ENCODE measurements at regions not wholly inside any gene's neighbourhood (a gene's known extent, or its start where the extent isn't known, plus 50 kb on each side); places are given as distances from the start of the nearest gene placed in this dataset.

DNA sequence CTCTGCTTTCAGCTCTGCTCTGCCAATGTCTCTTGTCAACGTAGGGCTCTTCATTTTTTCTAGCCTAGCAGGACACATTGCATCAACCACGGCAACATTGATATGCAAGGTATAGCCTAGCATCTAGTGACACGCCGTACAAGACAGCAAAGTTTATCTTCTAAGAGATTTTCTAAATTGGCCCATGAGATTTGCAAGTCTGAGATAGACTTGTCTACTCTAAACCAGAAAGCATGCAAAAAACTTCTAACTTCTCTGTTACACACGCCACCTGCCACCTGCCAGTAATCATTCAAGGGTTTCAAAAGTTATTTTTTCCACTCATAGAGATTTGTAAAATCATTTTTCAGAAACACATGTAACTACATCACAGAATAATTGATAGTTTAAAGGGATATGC, 1265.7 kb downstream of the C4orf33 start:
- no peaks in the 10 kb centered on the region for H3K27me3 Mint-ChIP-seq
- no peaks in the 10 kb centered on the region for H3K27me3 ChIP-seq (ENCODE audit: control insufficient read depth in 1 of 2, insufficient read depth in 2 of 2, low read length in 2 of 2)
- DNase-seq, result no peak
- H3K36me3 ChIP-seq (ENCODE audit: insufficient read depth, low read length), result no peaks in the 10 kb centered on the region
- no peaks in the 10 kb centered on the region for H3K4me1 ChIP-seq (ENCODE audit: insufficient read depth, low read length)
- no peak overlapping the region for H3K27ac ChIP-seq (ENCODE audit: low read depth in 1 of 2, low read length in 2 of 2)
- no peak overlapping the region for H3K4me3 ChIP-seq (ENCODE audit: low read length)
- H3K9me3 Mint-ChIP-seq, result no peaks in the 10 kb centered on the region
- TF ChIP-seq, protein P1, sequence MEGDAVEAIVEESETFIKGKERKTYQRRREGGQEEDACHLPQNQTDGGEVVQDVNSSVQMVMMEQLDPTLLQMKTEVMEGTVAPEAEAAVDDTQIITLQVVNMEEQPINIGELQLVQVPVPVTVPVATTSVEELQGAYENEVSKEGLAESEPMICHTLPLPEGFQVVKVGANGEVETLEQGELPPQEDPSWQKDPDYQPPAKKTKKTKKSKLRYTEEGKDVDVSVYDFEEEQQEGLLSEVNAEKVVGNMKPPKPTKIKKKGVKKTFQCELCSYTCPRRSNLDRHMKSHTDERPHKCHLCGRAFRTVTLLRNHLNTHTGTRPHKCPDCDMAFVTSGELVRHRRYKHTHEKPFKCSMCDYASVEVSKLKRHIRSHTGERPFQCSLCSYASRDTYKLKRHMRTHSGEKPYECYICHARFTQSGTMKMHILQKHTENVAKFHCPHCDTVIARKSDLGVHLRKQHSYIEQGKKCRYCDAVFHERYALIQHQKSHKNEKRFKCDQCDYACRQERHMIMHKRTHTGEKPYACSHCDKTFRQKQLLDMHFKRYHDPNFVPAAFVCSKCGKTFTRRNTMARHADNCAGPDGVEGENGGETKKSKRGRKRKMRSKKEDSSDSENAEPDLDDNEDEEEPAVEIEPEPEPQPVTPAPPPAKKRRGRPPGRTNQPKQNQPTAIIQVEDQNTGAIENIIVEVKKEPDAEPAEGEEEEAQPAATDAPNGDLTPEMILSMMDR (IDR thresholded peaks at IDR 0.05), result no peak
- intact Hi-C loops (cut with DNase I, micrococcal nuclease), result no loop called here
- no peaks in the 10 kb centered on the region for H3K36me3 Mint-ChIP-seq (ENCODE audit: low read depth)
- no peak for ATAC-seq (ENCODE audit: poor library complexity)
- POLR2A ChIA-PET, result no interaction called here
- H3K4me3 Mint-ChIP-seq, result no peak overlapping the region
- CTCF ChIA-PET, result no interaction called here
- H3K27ac Mint-ChIP-seq, result no peak overlapping the region
- no peaks in the 10 kb centered on the region for H3K4me1 Mint-ChIP-seq (ENCODE audit: low read depth)
- H3K9me3 ChIP-seq (ENCODE audit: control insufficient read depth in 1 of 2, insufficient read depth in 1 of 2, low read length in 2 of 2), result no peaks in the 10 kb centered on the region

DNA sequence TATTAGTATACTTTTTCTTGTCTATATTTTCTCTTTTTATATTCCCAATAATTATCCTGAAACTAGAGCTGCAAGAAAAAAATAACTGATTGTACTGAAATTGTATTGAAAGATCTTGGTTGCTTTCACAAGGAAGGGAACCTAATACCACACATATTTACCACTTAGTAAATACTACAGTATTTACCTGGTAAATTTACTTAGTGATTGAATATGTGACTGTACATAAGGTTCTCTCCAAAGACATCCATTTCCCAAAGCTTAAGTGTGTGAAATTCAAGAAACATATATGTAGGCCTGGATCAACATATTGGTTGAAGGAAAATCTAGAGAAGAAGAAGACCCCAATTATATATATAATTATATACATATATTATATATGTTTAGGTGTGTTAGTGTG, 1272.7 kb downstream of the C4orf33 start:
- DNase-seq (no peak), ATAC-seq (ENCODE audit: poor library complexity) (no peak)
- TF ChIP-seq, protein P1 (IDR thresholded peaks at IDR 0.05), result no peak
- Histone ChIP-seq H3K27ac (ENCODE audit: low read depth in 1 of 2, low read length in 2 of 2) (no peak overlapping the region), H3K27me3 (ENCODE audit: control insufficient read depth in 1 of 2, insufficient read depth in 2 of 2, low read length in 2 of 2) (no peaks in the 10 kb centered on the region), H3K4me3 (ENCODE audit: low read length) (no peak overlapping the region), H3K9me3 (ENCODE audit: control insufficient read depth in 1 of 2, insufficient read depth in 1 of 2, low read length in 2 of 2) (peaks cover 0 to 6% of the 10 kb centered on the region in 2 experiments), H3K36me3 (ENCODE audit: insufficient read depth, low read length) (no peaks in the 10 kb centered on the region), H3K4me1 (ENCODE audit: insufficient read depth, low read length) (no peaks in the 10 kb centered on the region)
- ChIA-PET POLR2A (no interaction called here), CTCF (no interaction called here)
- peaks cover 2% of the 10 kb centered on the region for H3K9me3 Mint-ChIP-seq
- H3K27me3 Mint-ChIP-seq, result no peaks in the 10 kb centered on the region
- H3K4me1 Mint-ChIP-seq (ENCODE audit: low read depth), result no peaks in the 10 kb centered on the region
- no peak overlapping the region for H3K4me3 Mint-ChIP-seq
- intact Hi-C loops (cut with DNase I, micrococcal nuclease), result no loop called here
- no peak overlapping the region for H3K27ac Mint-ChIP-seq
- H3K36me3 Mint-ChIP-seq (ENCODE audit: low read depth), result no peaks in the 10 kb centered on the region

DNA sequence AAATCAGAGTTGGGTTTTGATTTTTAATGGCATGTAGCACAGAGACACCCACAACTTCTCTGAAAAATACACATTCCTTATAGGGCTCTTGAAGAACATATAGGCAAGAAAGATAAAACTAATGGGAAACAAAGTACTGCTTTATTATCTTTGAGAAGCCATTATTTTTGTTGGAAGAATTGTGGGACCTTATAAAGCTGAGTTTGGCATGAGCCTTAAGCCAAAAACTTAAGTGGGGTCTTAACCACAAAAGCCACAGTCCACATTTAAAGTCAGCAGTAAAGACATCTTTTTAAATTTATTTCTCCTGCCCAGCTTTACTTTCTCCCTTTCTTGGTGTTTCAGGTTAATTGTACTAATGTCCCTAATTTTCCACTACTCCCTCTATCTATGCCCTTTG, 1297.3 kb downstream of the C4orf33 start:
- Mint-ChIP-seq H3K4me1 (ENCODE audit: low read depth) (no peaks in the 10 kb centered on the region), H3K27me3 (no peaks in the 10 kb centered on the region), H3K4me3 (no peak overlapping the region), H3K9me3 (peaks cover 4% of the 10 kb centered on the region), H3K27ac (no peak overlapping the region), H3K36me3 (ENCODE audit: low read depth) (no peaks in the 10 kb centered on the region)
- no peaks in the 10 kb centered on the region for H3K27me3 ChIP-seq (ENCODE audit: control insufficient read depth in 1 of 2, insufficient read depth in 2 of 2, low read length in 2 of 2)
- peaks cover 4 to 5% of the 10 kb centered on the region in 2 experiments for H3K9me3 ChIP-seq (ENCODE audit: control insufficient read depth in 1 of 2, insufficient read depth in 1 of 2, low read length in 2 of 2)
- ChIA-PET POLR2A (no interaction called here), CTCF (no interaction called here)
- no peaks in the 10 kb centered on the region for H3K36me3 ChIP-seq (ENCODE audit: insufficient read depth, low read length)
- TF ChIP-seq, protein P1 (IDR thresholded peaks at IDR 0.05), result no peak
- no peak overlapping the region for H3K27ac ChIP-seq (ENCODE audit: low read depth in 1 of 2, low read length in 2 of 2)
- H3K4me3 ChIP-seq (ENCODE audit: low read length), result no peak overlapping the region
- no peak for ATAC-seq (ENCODE audit: poor library complexity)
- no peak for DNase-seq
- intact Hi-C loops (cut with DNase I, micrococcal nuclease), result no loop called here
- no peaks in the 10 kb centered on the region for H3K4me1 ChIP-seq (ENCODE audit: insufficient read depth, low read length)

Data from CD4-positive, alpha-beta T cell (primary cell).